GM23338 (cell line): ENCODE measurements at regions not wholly inside any gene's neighbourhood (a gene's known extent, or its start where the extent isn't known, plus 50 kb on each side); places are given as distances from the start of the nearest gene placed in this dataset.

Source experiments
- ATAC-seq: fragments of 200-7000 bp; cut with Tn5 transposase; 3 replicates; pipeline ENCODE4 v1.9.1; 2020
- DNase-seq: peaks from one replicate; pipeline ENCODE4 v3.0.0-alpha.2; 2015; ENCODE audit warnings: low spot score
- H2AFZ ChIP-seq: fragments of 200-600 bp; sonication (generic); 2 replicates; pipeline ENCODE4 v1.8.0; 2016; ENCODE audit warnings: antibody characterized with exemption, mild to moderate bottlenecking, moderate library complexity
- H3F3A ChIP-seq: fragments of 200-600 bp; sonication (generic); replicated peaks from 2 replicates; pipeline ENCODE4 v1.8.0; 2017; ENCODE audit warnings: antibody characterized with exemption, mixed run types, low read depth
- H3K27ac ChIP-seq: fragments of 200-600 bp; sonication (generic); 2 replicates; pipeline ENCODE4 v1.6.1; 2016; ENCODE audit warnings: low read depth
- H3K27me3 ChIP-seq: fragments of 200-600 bp; sonication (generic); 2 replicates; pipeline ENCODE4 v1.8.0; 2016; ENCODE audit warnings: mild to moderate bottlenecking, mixed run types, moderate library complexity; ENCODE audit not compliant: insufficient read depth
- H3K36me3 ChIP-seq: fragments of 200-600 bp; sonication (generic); 2 replicates; pipeline ENCODE4 v1.8.0; 2016; ENCODE audit warnings: mild to moderate bottlenecking; ENCODE audit not compliant: insufficient read depth
- H3K4me1 ChIP-seq: fragments of 200-600 bp; sonication (generic); 2 replicates; pipeline ENCODE4 v1.8.0; 2016; ENCODE audit warnings: mild to moderate bottlenecking, moderate library complexity; ENCODE audit not compliant: insufficient read depth
- H3K4me2 ChIP-seq: fragments of 200-600 bp; sonication (generic); 2 replicates; pipeline ENCODE4 v1.7.1; 2017; ENCODE audit warnings: mixed run types
- H3K4me3 ChIP-seq: fragments of 200-600 bp; sonication (generic); 2 replicates; pipeline ENCODE4 v1.6.1; 2016; ENCODE audit warnings: mixed run types
- H3K79me2 ChIP-seq: fragments of 200-600 bp; sonication (generic); replicated peaks from 2 replicates; pipeline ENCODE4 v1.8.0; 2017; ENCODE audit warnings: mild to moderate bottlenecking; ENCODE audit not compliant: insufficient read depth
- H3K9me2 ChIP-seq: fragments of 200-600 bp; sonication (generic); 2 replicates; pipeline ENCODE4 v1.8.0; 2017; ENCODE audit not compliant: insufficient read depth
- H4K20me1 ChIP-seq: fragments of 200-600 bp; sonication (generic); replicated peaks from 2 replicates; pipeline ENCODE4 v1.8.0; 2017; ENCODE audit warnings: mild to moderate bottlenecking; ENCODE audit not compliant: insufficient read depth
- H3K27ac Mint-ChIP-seq: 2 replicates; pipeline ENCODE4 v1.8.0; 2020; ENCODE audit warnings: inconsistent platforms, mild to moderate bottlenecking, moderate library complexity, mixed read lengths
- H3K27me3 Mint-ChIP-seq: 3 replicates; pipeline ENCODE4 v1.8.0; 2022; ENCODE audit warnings: low read depth, mild to moderate bottlenecking, moderate library complexity, mixed read lengths, inconsistent platforms; ENCODE audit not compliant: insufficient read depth, poor library complexity
- H3K36me3 Mint-ChIP-seq: 3 replicates; pipeline ENCODE4 v1.8.0; 2021; ENCODE audit warnings: low read depth, mild to moderate bottlenecking, inconsistent platforms, moderate library complexity, mixed read lengths
- H3K4me1 Mint-ChIP-seq: 3 replicates; pipeline ENCODE4 v1.8.0; 2020; ENCODE audit warnings: mild to moderate bottlenecking, inconsistent platforms, mixed read lengths
- H3K4me3 Mint-ChIP-seq: 3 replicates; pipeline ENCODE4 v1.8.0; 2021; ENCODE audit warnings: moderate library complexity, mild to moderate bottlenecking, inconsistent platforms, mixed read lengths
- H3K9me3 Mint-ChIP-seq: 3 replicates; pipeline ENCODE4 v1.8.0; 2020; ENCODE audit warnings: moderate library complexity, mild to moderate bottlenecking, inconsistent platforms, mixed read lengths
- CREB1 ChIP-seq: fragments of 250-450 bp; sonication (Bioruptor Pico); IDR thresholded peaks from 2 replicates; pipeline ENCODE4 v1.5.0; 2020; ENCODE audit warnings: low read depth, mild to moderate bottlenecking, moderate library complexity
- EZH2 ChIP-seq: fragments of 200-600 bp; sonication (generic); IDR thresholded peaks from one replicate; pipeline ENCODE4 v1.8.0; 2017; ENCODE audit warnings: antibody characterized with exemption, mild to moderate bottlenecking, low read depth; ENCODE audit not compliant: unreplicated experiment
- NANOG ChIP-seq: IDR thresholded peaks from 2 replicates; pipeline ENCODE4 v1.6.1; 2016; ENCODE audit warnings: antibody characterized with exemption, borderline replicate concordance
- POLR2AphosphoS5 ChIP-seq: IDR thresholded peaks from 2 replicates; pipeline ENCODE4 v1.6.1; 2016; ENCODE audit warnings: antibody characterized with exemption, low read depth
- ZNF114 ChIP-seq: fragments of 250-450 bp; sonication (Bioruptor Pico); IDR thresholded peaks from 2 replicates; pipeline ENCODE4 v1.5.0; 2020; ENCODE audit warnings: mild to moderate bottlenecking, moderate library complexity
- ZNF331 ChIP-seq: fragments of 250-450 bp; sonication (Bioruptor Pico); IDR thresholded peaks from 2 replicates; pipeline ENCODE4 v1.5.0; 2020; ENCODE audit warnings: low read depth, mild to moderate bottlenecking, moderate library complexity
- TF ChIP-seq, protein P1 (sequence below): fragments of 250-450 bp; sonication (Bioruptor Pico); IDR thresholded peaks from 2 replicates; pipeline ENCODE4 v1.5.0; 2020; ENCODE audit warnings: mild to moderate bottlenecking, moderate library complexity
- TF ChIP-seq, protein P2 (sequence below), 2 experiments: fragments of 200-600 bp in 1 of 2; sonication (generic) in 1 of 2; conservative IDR thresholded peaks; 2 replicates each; pipeline versions ENCODE4 v1.5.1 to v1.6.1; 2016 to 2017; ENCODE audit warnings: antibody characterized with exemption in 2 of 2, low read depth in 2 of 2, mild to moderate bottlenecking in 2 of 2, moderate library complexity in 1 of 2

DNA sequence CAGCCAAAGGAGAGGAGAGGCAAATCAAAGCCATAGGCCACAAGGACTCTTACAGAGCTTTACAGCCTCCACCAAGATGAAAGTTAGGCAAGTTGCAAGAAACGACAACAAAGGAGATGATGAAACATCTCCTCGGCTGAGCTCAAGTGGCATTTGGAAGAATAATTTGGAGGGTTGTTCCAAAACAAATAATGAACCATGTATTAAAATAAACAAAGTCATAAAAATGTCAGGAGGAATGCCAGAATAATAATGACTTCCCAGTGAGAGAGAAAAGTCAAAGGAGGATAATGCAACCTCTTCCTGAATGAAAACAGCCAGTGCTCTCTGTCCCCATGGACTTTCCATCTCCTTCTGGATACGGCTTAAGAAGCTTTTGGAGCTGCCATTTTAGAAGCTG lies 371.4 kb upstream of the ID4 start (continued):
- TF ChIP-seq, protein P1, sequence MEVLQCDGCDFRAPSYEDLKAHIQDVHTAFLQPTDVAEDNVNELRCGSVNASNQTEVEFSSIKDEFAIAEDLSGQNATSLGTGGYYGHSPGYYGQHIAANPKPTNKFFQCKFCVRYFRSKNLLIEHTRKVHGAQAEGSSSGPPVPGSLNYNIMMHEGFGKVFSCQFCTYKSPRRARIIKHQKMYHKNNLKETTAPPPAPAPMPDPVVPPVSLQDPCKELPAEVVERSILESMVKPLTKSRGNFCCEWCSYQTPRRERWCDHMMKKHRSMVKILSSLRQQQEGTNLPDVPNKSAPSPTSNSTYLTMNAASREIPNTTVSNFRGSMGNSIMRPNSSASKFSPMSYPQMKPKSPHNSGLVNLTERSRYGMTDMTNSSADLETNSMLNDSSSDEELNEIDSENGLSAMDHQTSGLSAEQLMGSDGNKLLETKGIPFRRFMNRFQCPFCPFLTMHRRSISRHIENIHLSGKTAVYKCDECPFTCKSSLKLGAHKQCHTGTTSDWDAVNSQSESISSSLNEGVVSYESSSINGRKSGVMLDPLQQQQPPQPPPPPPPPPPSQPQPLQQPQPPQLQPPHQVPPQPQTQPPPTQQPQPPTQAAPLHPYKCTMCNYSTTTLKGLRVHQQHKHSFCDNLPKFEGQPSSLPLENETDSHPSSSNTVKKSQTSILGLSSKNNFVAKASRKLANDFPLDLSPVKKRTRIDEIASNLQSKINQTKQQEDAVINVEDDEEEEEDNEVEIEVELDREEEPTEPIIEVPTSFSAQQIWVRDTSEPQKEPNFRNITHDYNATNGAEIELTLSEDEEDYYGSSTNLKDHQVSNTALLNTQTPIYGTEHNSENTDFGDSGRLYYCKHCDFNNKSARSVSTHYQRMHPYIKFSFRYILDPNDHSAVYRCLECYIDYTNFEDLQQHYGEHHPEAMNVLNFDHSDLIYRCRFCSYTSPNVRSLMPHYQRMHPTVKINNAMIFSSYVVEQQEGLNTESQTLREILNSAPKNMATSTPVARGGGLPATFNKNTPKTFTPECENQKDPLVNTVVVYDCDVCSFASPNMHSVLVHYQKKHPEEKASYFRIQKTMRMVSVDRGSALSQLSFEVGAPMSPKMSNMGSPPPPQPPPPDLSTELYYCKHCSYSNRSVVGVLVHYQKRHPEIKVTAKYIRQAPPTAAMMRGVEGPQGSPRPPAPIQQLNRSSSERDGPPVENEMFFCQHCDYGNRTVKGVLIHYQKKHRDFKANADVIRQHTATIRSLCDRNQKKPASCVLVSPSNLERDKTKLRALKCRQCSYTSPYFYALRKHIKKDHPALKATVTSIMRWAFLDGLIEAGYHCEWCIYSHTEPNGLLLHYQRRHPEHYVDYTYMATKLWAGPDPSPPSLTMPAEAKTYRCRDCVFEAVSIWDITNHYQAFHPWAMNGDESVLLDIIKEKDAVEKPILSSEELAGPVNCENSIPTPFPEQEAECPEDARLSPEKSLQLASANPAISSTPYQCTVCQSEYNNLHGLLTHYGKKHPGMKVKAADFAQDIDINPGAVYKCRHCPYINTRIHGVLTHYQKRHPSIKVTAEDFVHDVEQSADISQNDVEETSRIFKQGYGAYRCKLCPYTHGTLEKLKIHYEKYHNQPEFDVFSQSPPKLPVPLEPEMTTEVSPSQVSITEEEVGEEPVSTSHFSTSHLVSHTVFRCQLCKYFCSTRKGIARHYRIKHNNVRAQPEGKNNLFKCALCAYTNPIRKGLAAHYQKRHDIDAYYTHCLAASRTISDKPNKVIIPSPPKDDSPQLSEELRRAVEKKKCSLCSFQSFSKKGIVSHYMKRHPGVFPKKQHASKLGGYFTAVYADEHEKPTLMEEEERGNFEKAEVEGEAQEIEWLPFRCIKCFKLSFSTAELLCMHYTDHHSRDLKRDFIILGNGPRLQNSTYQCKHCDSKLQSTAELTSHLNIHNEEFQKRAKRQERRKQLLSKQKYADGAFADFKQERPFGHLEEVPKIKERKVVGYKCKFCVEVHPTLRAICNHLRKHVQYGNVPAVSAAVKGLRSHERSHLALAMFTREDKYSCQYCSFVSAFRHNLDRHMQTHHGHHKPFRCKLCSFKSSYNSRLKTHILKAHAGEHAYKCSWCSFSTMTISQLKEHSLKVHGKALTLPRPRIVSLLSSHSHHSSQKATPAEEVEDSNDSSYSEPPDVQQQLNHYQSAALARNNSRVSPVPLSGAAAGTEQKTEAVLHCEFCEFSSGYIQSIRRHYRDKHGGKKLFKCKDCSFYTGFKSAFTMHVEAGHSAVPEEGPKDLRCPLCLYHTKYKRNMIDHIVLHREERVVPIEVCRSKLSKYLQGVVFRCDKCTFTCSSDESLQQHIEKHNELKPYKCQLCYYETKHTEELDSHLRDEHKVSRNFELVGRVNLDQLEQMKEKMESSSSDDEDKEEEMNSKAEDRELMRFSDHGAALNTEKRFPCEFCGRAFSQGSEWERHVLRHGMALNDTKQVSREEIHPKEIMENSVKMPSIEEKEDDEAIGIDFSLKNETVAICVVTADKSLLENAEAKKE (CRISPR knock-in tag) = no peak
- TF ChIP-seq CREB1 (CRISPR knock-in tag) (no peak), POLR2AphosphoS5 (no peak), ZNF114 (CRISPR knock-in tag) (no peak)

DNA sequence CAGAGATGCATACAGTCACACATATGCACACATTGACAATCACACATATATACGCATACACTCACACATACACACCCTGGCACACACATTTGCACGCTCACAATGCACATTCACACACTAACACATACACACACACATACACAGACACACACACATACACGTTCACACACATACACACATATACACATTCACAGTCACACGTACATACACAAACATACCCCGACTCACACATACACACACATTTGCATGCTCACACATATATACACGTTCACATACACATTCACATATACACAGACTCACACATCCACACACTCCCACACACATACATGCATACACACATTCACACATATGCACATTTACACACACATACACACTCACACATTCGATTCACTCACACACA lies 366.8 kb upstream of the ID4 start:
- Mint-ChIP-seq H3K27me3 (no peaks in the 10 kb centered on the region), H3K36me3 (peaks cover 12% of the 10 kb centered on the region; the same call in 1 of the 3 replicates), H3K4me1 (peaks cover 3% of the 10 kb centered on the region; the same call in 1 of the 3 replicates), H3K27ac (no peak overlapping the region), H3K4me3 (no peak overlapping the region), H3K9me3 (peaks cover 8% of the 10 kb centered on the region; the same call in 1 of the 3 replicates)
- Histone ChIP-seq H2AFZ (no peak overlapping the region), H3K9me2 (peaks cover 14% of the 10 kb centered on the region), H3F3A (no peaks in the 10 kb centered on the region), H3K4me3 (no peak overlapping the region), H3K79me2 (no peaks in the 10 kb centered on the region), H3K4me2 (no peak overlapping the region), H3K4me1 (no peaks in the 10 kb centered on the region), H3K36me3 (no peaks in the 10 kb centered on the region; the same call in 1 of the 2 replicates), H4K20me1 (no peaks in the 10 kb centered on the region), H3K27me3 (no peaks in the 10 kb centered on the region), H3K27ac (no peak overlapping the region)
- ATAC-seq (no peak), DNase-seq (no peak)
- TF ChIP-seq NANOG (no peak), EZH2 (no peak), ZNF114 (CRISPR knock-in tag) (no peak), POLR2AphosphoS5 (no peak), CREB1 (CRISPR knock-in tag) (no peak), ZNF331 (CRISPR knock-in tag) (no peak)
- TF ChIP-seq, protein P1 (CRISPR knock-in tag) = no peak
- TF ChIP-seq, protein P2, sequence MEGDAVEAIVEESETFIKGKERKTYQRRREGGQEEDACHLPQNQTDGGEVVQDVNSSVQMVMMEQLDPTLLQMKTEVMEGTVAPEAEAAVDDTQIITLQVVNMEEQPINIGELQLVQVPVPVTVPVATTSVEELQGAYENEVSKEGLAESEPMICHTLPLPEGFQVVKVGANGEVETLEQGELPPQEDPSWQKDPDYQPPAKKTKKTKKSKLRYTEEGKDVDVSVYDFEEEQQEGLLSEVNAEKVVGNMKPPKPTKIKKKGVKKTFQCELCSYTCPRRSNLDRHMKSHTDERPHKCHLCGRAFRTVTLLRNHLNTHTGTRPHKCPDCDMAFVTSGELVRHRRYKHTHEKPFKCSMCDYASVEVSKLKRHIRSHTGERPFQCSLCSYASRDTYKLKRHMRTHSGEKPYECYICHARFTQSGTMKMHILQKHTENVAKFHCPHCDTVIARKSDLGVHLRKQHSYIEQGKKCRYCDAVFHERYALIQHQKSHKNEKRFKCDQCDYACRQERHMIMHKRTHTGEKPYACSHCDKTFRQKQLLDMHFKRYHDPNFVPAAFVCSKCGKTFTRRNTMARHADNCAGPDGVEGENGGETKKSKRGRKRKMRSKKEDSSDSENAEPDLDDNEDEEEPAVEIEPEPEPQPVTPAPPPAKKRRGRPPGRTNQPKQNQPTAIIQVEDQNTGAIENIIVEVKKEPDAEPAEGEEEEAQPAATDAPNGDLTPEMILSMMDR (conservative IDR thresholded peaks at IDR 0.05; ENCODE audit: low read depth in 2 of 2) = no peak
